ENCODE measurements at regions not wholly inside any gene's neighbourhood (a gene's known extent, or its start where the extent isn't known, plus 50 kb on each side); places are given as distances from the start of the nearest gene placed in this dataset.

GRCh38 chr10:3241967-3242650 lies 69.5 kb upstream of the PITRM1 start:
- no peak for TF ChIP-seq CTCF (IDR thresholded peaks at IDR 0.05; ENCODE audit: insufficient read depth, low read length)
- TF ChIP-seq POLR2AphosphoS5 (IDR thresholded peaks at IDR 0.05; ENCODE audit: low read depth) = no peak
- TF ChIP-seq REST (IDR thresholded peaks at IDR 0.05; ENCODE audit: insufficient replicate concordance, low read depth) = no peak
- no peak for TF ChIP-seq SPI1 (IDR thresholded peaks at IDR 0.05; ENCODE audit: borderline replicate concordance, low read depth)
- TF ChIP-seq GABPA (IDR thresholded peaks at IDR 0.05; ENCODE audit: low read depth) = no peak
